Coronary artery (tissue), 2 donors: ENCODE measurements at regions not wholly inside any gene's neighbourhood (a gene's known extent, or its start where the extent isn't known, plus 50 kb on each side); places are given as distances from the start of the nearest gene placed in this dataset.

ENCODE experiments used
- DNase-seq: peaks from one replicate; pipeline ENCODE4 v3.0.0-alpha.2; 2017; ENCODE audit warnings: low spot score
- H3K27ac ChIP-seq, 2 donors: fragments of 200-600 bp; sonication (generic); one replicate each; pipeline ENCODE4 v1.5.1; 2016 to 2019
- H3K4me3 ChIP-seq: fragments of 200-600 bp; sonication (generic); 2 replicates; pipeline ENCODE4 v1.5.1; 2016; ENCODE audit warnings: mild to moderate bottlenecking, moderate library complexity
- TF ChIP-seq, protein P1 (sequence below): fragments of 200-600 bp; sonication (generic); IDR thresholded peaks from one replicate; pipeline ENCODE4 v1.5.1; 2019; ENCODE audit warnings: antibody characterized with exemption

DNA sequence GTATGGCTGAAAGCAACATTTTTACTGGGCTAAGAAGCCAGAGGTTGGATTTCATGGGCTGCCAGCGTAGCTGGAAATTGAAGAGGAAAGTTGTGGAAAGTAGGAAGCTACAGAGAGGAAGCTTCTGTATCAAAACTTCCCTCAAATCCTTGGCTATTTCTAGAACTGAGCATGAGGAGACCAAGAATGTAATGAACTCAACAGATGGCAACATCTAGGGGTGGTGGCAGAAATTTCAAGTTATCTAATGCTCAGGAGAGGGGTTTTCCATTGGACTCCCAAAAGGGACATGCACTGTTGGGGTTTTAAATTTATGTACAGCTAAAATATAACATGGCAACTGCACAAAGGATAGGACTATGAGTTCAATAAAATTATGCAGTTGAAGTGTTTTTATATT, 151.3 kb downstream of the DHRS2 start:
- TF ChIP-seq, protein P1, sequence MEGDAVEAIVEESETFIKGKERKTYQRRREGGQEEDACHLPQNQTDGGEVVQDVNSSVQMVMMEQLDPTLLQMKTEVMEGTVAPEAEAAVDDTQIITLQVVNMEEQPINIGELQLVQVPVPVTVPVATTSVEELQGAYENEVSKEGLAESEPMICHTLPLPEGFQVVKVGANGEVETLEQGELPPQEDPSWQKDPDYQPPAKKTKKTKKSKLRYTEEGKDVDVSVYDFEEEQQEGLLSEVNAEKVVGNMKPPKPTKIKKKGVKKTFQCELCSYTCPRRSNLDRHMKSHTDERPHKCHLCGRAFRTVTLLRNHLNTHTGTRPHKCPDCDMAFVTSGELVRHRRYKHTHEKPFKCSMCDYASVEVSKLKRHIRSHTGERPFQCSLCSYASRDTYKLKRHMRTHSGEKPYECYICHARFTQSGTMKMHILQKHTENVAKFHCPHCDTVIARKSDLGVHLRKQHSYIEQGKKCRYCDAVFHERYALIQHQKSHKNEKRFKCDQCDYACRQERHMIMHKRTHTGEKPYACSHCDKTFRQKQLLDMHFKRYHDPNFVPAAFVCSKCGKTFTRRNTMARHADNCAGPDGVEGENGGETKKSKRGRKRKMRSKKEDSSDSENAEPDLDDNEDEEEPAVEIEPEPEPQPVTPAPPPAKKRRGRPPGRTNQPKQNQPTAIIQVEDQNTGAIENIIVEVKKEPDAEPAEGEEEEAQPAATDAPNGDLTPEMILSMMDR = no peak
- H3K4me3 ChIP-seq = no peak overlapping the region
- H3K27ac ChIP-seq = no peak overlapping the region
- DNase-seq = no peak

- Histone ChIP-seq H3K4me3 (no peak overlapping the region), H3K27ac (no peak overlapping the region)
- no peak for DNase-seq
- TF ChIP-seq, protein P1 = no peak
These were observed 153.5 kb downstream of the DHRS2 start for GRCh38 chr14:23789696-23790095.

DNA sequence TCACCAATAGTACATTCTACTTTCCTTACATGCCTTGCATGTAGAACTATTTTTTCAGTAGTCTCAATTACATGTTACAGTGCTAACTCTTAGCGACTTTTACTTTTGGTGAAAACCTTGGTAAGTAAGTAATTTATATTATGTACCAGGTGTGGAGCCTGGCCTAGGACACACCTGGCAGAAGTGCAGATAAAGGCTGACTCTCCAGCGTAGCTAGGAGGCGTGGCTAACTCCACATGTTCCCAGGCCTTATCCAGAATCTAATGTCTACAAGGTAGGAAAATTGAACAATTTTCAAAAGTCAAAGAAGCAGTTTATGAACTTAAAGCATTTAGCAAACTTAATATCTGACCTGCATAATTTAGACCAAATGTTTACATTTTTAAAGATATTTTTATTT, 157.4 kb downstream of the DHRS2 start:
- no peak overlapping the region for H3K27ac ChIP-seq
- no peak overlapping the region for H3K4me3 ChIP-seq
- no peak for DNase-seq
- TF ChIP-seq, protein P1 = no peak

DNA sequence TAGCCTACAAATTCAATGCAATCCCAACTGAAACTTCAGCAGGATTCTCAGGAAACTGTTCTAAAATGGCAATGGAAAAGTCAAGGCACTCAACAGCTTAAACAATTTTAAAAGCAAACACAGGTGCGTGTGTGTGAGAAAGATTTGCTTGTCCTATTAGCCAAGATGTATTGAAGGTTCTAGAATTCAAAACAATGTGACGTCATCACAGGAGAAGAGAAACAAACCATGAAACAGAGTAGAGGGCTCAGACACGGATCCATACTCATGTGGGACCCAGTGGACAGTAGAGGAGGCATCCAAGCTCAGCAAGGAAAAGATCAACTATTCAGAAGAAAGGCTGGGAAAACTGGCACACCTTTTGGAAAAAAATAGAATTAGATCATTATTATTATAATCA, 152.8 kb upstream of the DHRS4 start:
- DNase-seq = no peak
- Histone ChIP-seq H3K4me3 (no peak overlapping the region), H3K27ac (no peak overlapping the region)
- TF ChIP-seq, protein P1 = no peak

DNA sequence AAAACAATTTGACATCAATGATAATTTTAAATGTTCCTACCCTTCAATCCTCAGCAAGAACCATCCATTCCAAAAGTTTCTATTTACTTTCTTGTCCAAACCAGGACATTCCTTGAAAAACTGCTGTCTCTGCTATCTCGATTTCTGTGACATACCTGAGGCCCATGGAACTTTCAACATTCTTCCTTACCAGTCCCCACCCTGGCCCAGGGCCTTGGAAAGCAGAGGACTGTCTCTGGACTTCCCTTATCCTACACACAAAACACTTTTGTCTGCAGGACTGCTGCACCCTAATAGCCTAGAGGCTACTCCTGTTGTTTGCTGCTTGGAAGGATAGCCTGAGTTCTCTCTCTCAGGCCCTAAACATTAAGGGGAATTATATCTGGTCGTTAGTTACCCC, 151.8 kb upstream of the DHRS4 start:
- no peak overlapping the region for H3K4me3 ChIP-seq
- DNase-seq = no peak
- H3K27ac ChIP-seq = no peak overlapping the region
- TF ChIP-seq, protein P1 = no peak

- Histone ChIP-seq H3K4me3 (no peak overlapping the region), H3K27ac (no peak overlapping the region)
- TF ChIP-seq, protein P1 = no peak
- DNase-seq = no peak
These were observed 148.8 kb upstream of the DHRS4 start for GRCh38 chr14:23804817-23805216.

GRCh38 chr14:23805761-23806160, 147.8 kb upstream of the DHRS4 start:
- Histone ChIP-seq H3K4me3 (no peak overlapping the region), H3K27ac (no peak overlapping the region)
- DNase-seq = no peak
- TF ChIP-seq, protein P1 = no peak
